ENCODE measurements at regions not wholly inside any gene's neighbourhood (a gene's known extent, or its start where the extent isn't known, plus 50 kb on each side); places are given as distances from the start of the nearest gene placed in this dataset.

DNA sequence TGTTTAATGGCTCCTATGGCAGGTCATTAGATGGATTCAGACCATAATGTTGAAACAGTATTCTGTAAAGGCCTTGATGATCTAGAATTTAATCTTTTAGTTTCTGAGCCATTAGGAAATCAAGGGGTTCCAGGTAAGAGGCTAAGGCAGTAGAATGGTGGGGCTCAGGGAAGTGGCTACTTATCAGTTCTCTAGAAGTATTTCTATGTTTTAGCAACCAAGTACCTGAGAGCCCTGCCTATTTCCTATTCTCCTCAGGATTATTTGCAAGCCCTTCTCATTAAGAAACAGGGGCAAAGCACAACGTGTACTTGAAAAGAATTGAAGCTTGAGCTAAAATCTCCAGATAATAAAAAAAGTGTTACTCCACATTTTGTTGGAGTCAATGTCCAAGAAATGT is 646.5 kb downstream of the RNF144B start:
- Histone ChIP-seq H3K9me2 (ENCODE audit: low read depth, low read length) (no peaks in the 10 kb centered on the region), H3K9me3 (ENCODE audit: low read length) (no peaks in the 10 kb centered on the region), H2AFZ (ENCODE audit: low read length) (no peak overlapping the region), H3K27ac (ENCODE audit: low read depth, low read length, poor library complexity, severe bottlenecking) (no peak overlapping the region), H3K79me2 (ENCODE audit: insufficient read depth, low read length) (no peaks in the 10 kb centered on the region), H3K9ac (ENCODE audit: low read length) (no peak overlapping the region), H4K20me1 (ENCODE audit: insufficient read depth, low read length) (no peaks in the 10 kb centered on the region), H3K4me2 (ENCODE audit: low read length) (no peak overlapping the region), H3F3A (ENCODE audit: insufficient read depth, low read length) (no peaks in the 10 kb centered on the region), H3K4me3 (ENCODE audit: low read depth, low read length, poor library complexity, severe bottlenecking) (no peak overlapping the region), H3K27me3 (ENCODE audit: insufficient read depth, low read length) (no peaks in the 10 kb centered on the region), H3K36me3 (ENCODE audit: insufficient read depth, low read length) (no peaks in the 10 kb centered on the region), H3K4me1 (ENCODE audit: insufficient read depth, low read length, severe bottlenecking) (no peaks in the 10 kb centered on the region)
- TF ChIP-seq, protein P1, sequence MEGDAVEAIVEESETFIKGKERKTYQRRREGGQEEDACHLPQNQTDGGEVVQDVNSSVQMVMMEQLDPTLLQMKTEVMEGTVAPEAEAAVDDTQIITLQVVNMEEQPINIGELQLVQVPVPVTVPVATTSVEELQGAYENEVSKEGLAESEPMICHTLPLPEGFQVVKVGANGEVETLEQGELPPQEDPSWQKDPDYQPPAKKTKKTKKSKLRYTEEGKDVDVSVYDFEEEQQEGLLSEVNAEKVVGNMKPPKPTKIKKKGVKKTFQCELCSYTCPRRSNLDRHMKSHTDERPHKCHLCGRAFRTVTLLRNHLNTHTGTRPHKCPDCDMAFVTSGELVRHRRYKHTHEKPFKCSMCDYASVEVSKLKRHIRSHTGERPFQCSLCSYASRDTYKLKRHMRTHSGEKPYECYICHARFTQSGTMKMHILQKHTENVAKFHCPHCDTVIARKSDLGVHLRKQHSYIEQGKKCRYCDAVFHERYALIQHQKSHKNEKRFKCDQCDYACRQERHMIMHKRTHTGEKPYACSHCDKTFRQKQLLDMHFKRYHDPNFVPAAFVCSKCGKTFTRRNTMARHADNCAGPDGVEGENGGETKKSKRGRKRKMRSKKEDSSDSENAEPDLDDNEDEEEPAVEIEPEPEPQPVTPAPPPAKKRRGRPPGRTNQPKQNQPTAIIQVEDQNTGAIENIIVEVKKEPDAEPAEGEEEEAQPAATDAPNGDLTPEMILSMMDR (IDR thresholded peaks at IDR 0.05; ENCODE audit: low read length): no peak
- no peak for TF ChIP-seq EZH2 (IDR thresholded peaks at IDR 0.05; ENCODE audit: borderline replicate concordance, low read length)

DNA sequence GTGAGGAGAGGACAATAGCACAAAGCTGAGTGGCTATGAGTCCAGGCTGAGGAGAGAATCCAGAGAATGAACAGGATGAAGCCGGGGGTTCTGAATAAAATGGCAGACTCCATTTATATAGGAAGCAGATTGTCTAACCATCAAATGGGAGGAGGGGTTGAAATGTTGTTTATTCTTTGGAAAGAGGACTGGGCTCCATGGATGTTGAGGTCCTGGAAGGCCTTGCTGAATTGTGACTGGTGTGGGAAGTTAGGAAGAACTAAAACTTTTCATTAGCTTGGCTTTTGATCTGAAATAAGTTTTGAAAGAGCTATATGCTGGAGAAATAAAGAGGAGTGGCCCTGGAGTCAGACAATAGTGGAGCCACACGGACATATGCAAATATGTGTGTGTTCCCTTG is 647.8 kb downstream of the RNF144B start:
- Histone ChIP-seq H3K27me3 (ENCODE audit: insufficient read depth, low read length) (no peaks in the 10 kb centered on the region), H3K9ac (ENCODE audit: low read length) (no peak overlapping the region), H3K79me2 (ENCODE audit: insufficient read depth, low read length) (no peaks in the 10 kb centered on the region), H3F3A (ENCODE audit: insufficient read depth, low read length) (no peaks in the 10 kb centered on the region), H3K4me1 (ENCODE audit: insufficient read depth, low read length, severe bottlenecking) (no peaks in the 10 kb centered on the region), H3K4me2 (ENCODE audit: low read length) (no peak overlapping the region), H3K4me3 (ENCODE audit: low read depth, low read length, poor library complexity, severe bottlenecking) (no peak overlapping the region), H3K9me3 (ENCODE audit: low read length) (no peaks in the 10 kb centered on the region), H2AFZ (ENCODE audit: low read length) (no peak overlapping the region), H3K36me3 (ENCODE audit: insufficient read depth, low read length) (no peaks in the 10 kb centered on the region), H3K9me2 (ENCODE audit: low read depth, low read length) (no peaks in the 10 kb centered on the region), H4K20me1 (ENCODE audit: insufficient read depth, low read length) (no peaks in the 10 kb centered on the region), H3K27ac (ENCODE audit: low read depth, low read length, poor library complexity, severe bottlenecking) (no peak overlapping the region)
- TF ChIP-seq, protein P1 (IDR thresholded peaks at IDR 0.05; ENCODE audit: low read length): no peak
- TF ChIP-seq EZH2 (IDR thresholded peaks at IDR 0.05; ENCODE audit: borderline replicate concordance, low read length): no peak

DNA sequence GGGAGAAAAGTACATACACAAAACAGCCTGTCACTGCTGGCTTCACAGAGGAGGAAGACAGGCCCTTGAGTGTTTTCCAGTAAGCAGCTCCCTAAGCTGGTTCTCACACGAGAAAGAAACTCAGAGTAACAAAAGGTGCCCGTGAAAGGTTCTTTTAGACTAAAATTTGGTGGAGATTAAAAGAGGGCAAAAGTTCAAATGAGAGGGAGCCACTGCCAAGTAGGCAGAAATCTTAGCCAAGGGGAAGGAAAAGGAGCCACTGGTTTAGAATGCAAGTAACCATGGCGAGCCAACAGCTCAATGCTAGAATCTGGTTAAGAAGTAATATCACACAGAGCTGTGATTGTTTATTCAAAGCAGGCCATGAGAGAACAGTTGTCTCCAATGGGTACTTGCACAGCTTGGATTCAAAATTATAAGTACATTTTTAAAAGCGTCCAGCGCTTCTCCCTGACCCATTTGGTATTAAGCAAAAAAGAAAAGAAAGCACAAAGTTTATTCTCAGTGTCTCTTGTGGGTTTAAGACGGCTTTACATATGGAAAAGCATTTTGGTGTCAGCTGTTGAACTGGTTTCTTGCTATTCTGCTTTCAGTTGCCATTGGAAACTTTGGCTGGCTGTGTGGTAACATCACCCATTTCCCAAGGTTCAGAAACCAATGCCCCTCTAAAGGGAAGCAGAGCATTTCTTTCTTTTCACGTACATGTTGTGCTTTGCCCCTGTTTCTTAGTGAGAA is 648.5 kb downstream of the RNF144B start:
- H3K36me3 ChIP-seq (ENCODE audit: insufficient read depth, low read length): no peaks in the 10 kb centered on the region
- H3K27ac ChIP-seq (ENCODE audit: low read depth, low read length, poor library complexity, severe bottlenecking): no peak overlapping the region
- no peak overlapping the region for H3K4me2 ChIP-seq (ENCODE audit: low read length)
- no peaks in the 10 kb centered on the region for H3F3A ChIP-seq (ENCODE audit: insufficient read depth, low read length)
- no peaks in the 10 kb centered on the region for H3K79me2 ChIP-seq (ENCODE audit: insufficient read depth, low read length)
- TF ChIP-seq, protein P1 (IDR thresholded peaks at IDR 0.05; ENCODE audit: low read length): no peak
- no peak for TF ChIP-seq EZH2 (IDR thresholded peaks at IDR 0.05; ENCODE audit: borderline replicate concordance, low read length)
- H2AFZ ChIP-seq (ENCODE audit: low read length): no peak overlapping the region
- no peaks in the 10 kb centered on the region for H3K9me3 ChIP-seq (ENCODE audit: low read length)
- no peaks in the 10 kb centered on the region for H4K20me1 ChIP-seq (ENCODE audit: insufficient read depth, low read length)
- no peaks in the 10 kb centered on the region for H3K27me3 ChIP-seq (ENCODE audit: insufficient read depth, low read length)
- H3K4me3 ChIP-seq (ENCODE audit: low read depth, low read length, poor library complexity, severe bottlenecking): no peak overlapping the region
- no peaks in the 10 kb centered on the region for H3K4me1 ChIP-seq (ENCODE audit: insufficient read depth, low read length, severe bottlenecking)
- no peak overlapping the region for H3K9ac ChIP-seq (ENCODE audit: low read length)
- no peaks in the 10 kb centered on the region for H3K9me2 ChIP-seq (ENCODE audit: low read depth, low read length)

All from OCI-LY1 (cell line).